ENCODE measurements at regions not wholly inside any gene's neighbourhood (a gene's known extent, or its start where the extent isn't known, plus 50 kb on each side); places are given as distances from the start of the nearest gene placed in this dataset.

- no peak for TF ChIP-seq CTCF (IDR thresholded peaks at IDR 0.05; ENCODE audit: low read depth, low read length)
- no peak overlapping the region for H3K4me3 ChIP-seq (ENCODE audit: low read depth, low read length)
These were observed 152.2 kb upstream of the DIO3 start for GRCh38 chr14:101409006-101409543.

- no peak for TF ChIP-seq CTCF (IDR thresholded peaks at IDR 0.05; ENCODE audit: low read depth, low read length)
- no peak overlapping the region for H3K4me3 ChIP-seq (ENCODE audit: low read depth, low read length)
These were observed 151.2 kb upstream of the DIO3 start for GRCh38 chr14:101410126-101410525.

GRCh38 chr14:101411151-101411550, 150.1 kb upstream of the DIO3 start:
- H3K4me3 ChIP-seq (ENCODE audit: low read depth, low read length) = no peak overlapping the region
- TF ChIP-seq CTCF (IDR thresholded peaks at IDR 0.05; ENCODE audit: low read depth, low read length) = no peak

GRCh38 chr14:101411779-101412178, 149.5 kb upstream of the DIO3 start:
- no peak overlapping the region for H3K4me3 ChIP-seq (ENCODE audit: low read depth, low read length)
- TF ChIP-seq CTCF (IDR thresholded peaks at IDR 0.05; ENCODE audit: low read depth, low read length) = no peak

- no peak overlapping the region for H3K4me3 ChIP-seq (ENCODE audit: low read depth, low read length)
- TF ChIP-seq CTCF (IDR thresholded peaks at IDR 0.05; ENCODE audit: low read depth, low read length) = no peak
These were observed 148.6 kb upstream of the DIO3 start for GRCh38 chr14:101412739-101413138.

GRCh38 chr14:101417434-101417833, 143.9 kb upstream of the DIO3 start:
- H3K4me3 ChIP-seq (ENCODE audit: low read depth, low read length) = no peak overlapping the region
- no peak for TF ChIP-seq CTCF (IDR thresholded peaks at IDR 0.05; ENCODE audit: low read depth, low read length)

GRCh38 chr14:101418601-101419000, 142.7 kb upstream of the DIO3 start:
- no peak overlapping the region for H3K4me3 ChIP-seq (ENCODE audit: low read depth, low read length)
- no peak for TF ChIP-seq CTCF (IDR thresholded peaks at IDR 0.05; ENCODE audit: low read depth, low read length)
